NCI-H1092 treated with DMSO at 0.1 percent for 48 hours (cell line): ENCODE measurements at regions not wholly inside any gene's neighbourhood (a gene's known extent, or its start where the extent isn't known, plus 50 kb on each side); places are given as distances from the start of the nearest gene placed in this dataset.

ENCODE experiments used
- DNase-seq: peaks from one replicate; lab custom pipeline; 2025; lab: John Stamatoyannopoulos, UW

- DNase-seq, result no peak
Observed at GRCh38 chr1:50358962-50359361, 64.3 kb downstream of the DMRTA2 start.

GRCh38 chr1:50357186-50357585, 66.1 kb downstream of the DMRTA2 start:
- no peak for DNase-seq

- no peak for DNase-seq
Observed at GRCh38 chr1:50354813-50355212, 68.4 kb downstream of the DMRTA2 start.

- DNase-seq, result no peak
Observed at GRCh38 chr1:50352428-50352827, 70.8 kb downstream of the DMRTA2 start.

GRCh38 chr1:50350868-50351267, 72.4 kb downstream of the DMRTA2 start:
- no peak for DNase-seq

- DNase-seq, result no peak
Observed at GRCh38 chr1:50350421-50350820, 72.8 kb downstream of the DMRTA2 start.

- DNase-seq, result no peak
Observed at GRCh38 chr1:50349242-50349565, 74.0 kb downstream of the DMRTA2 start.

- DNase-seq, result peak; percentile 63
Observed at GRCh38 chr1:50348449-50349241, 74.6 kb downstream of the DMRTA2 start.

- no peak for DNase-seq
Observed at GRCh38 chr1:50347933-50348332, 75.3 kb downstream of the DMRTA2 start.

- no peak for DNase-seq
Observed at GRCh38 chr1:50346621-50347020, 76.6 kb downstream of the DMRTA2 start.

GRCh38 chr1:50343323-50343722, 79.9 kb downstream of the DMRTA2 start:
- peak; percentile 90 for DNase-seq

GRCh38 chr1:50342525-50342924, 80.7 kb downstream of the DMRTA2 start:
- DNase-seq, result no peak

GRCh38 chr1:50335036-50335435, 88.2 kb downstream of the DMRTA2 start:
- peak; percentile 29 for DNase-seq

GRCh38 chr1:50333595-50333974, 89.7 kb downstream of the DMRTA2 start:
- DNase-seq, result peak; percentile 17

- DNase-seq, result peak; percentile 18
Observed at GRCh38 chr1:50332941-50333594, 90.2 kb downstream of the DMRTA2 start.

GRCh38 chr1:50329332-50329932, 93.8 kb downstream of the DMRTA2 start:
- no peak for DNase-seq

GRCh38 chr1:50328552-50328951, 94.7 kb downstream of the DMRTA2 start:
- DNase-seq, result no peak

GRCh38 chr1:50326026-50326425, 97.2 kb downstream of the DMRTA2 start:
- DNase-seq, result no peak

- DNase-seq, result no peak
Observed at GRCh38 chr1:50322579-50322978, 100.7 kb downstream of the DMRTA2 start.

GRCh38 chr1:50318428-50318827, 104.8 kb downstream of the DMRTA2 start:
- no peak for DNase-seq

GRCh38 chr1:50308878-50309277, 114.4 kb downstream of the DMRTA2 start:
- no peak for DNase-seq

GRCh38 chr1:50305808-50306207, 117.4 kb downstream of the DMRTA2 start:
- no peak for DNase-seq

GRCh38 chr1:50300297-50300696, 122.9 kb downstream of the DMRTA2 start:
- DNase-seq, result peak; percentile 25
